ENCODE measurements at regions not wholly inside any gene's neighbourhood (a gene's known extent, or its start where the extent isn't known, plus 50 kb on each side); places are given as distances from the start of the nearest gene placed in this dataset.

DNA sequence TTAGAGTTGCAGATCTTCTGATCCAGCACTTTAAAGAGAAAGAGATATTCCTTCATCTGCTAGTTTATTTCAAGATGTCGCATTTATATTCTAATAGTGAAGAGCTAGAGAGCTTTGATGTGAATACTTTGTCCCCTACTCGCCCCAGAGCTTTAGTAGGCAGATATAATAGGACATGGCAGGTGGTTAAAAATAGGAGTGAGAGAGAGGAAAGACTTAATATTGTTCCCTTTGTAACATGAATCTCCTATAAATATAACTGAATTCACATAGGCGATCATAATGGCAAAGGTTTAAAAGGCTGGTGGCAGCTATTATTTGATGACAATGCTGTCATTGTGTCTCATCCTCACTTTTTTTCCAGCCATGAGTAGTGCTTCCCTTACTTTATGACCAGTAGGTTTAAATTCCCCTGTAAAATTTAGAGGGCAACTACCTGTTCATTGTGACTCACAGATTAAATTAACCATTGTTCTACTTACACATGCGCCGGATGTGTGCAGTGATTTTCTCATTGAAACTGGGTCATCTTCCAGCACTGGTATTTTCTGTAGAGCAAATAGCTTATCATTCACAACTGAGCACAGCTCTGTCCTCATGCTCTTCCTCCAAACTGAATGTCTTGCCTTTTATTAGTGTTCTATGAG, 906.7 kb upstream of the CELF2 start:
- no peak for TF ChIP-seq CTCF (IDR thresholded peaks at IDR 0.05; ENCODE audit: borderline replicate concordance, control extremely low read depth, extremely low read depth, insufficient read depth, missing control alignments)
- in situ Hi-C loops (cut with MboI; ENCODE audit: low sequenced_read_pairs, unreplicated experiment), result no loop called here
- no peak for DNase-seq (ENCODE audit: low spot score)

GRCh38 chr10:10118131-10118530, 899.5 kb upstream of the CELF2 start:
- in situ Hi-C loops (cut with MboI; ENCODE audit: low sequenced_read_pairs, unreplicated experiment), result no loop called here
- no peak for DNase-seq (ENCODE audit: low spot score)
- no peak for TF ChIP-seq CTCF (IDR thresholded peaks at IDR 0.05; ENCODE audit: borderline replicate concordance, control extremely low read depth, extremely low read depth, insufficient read depth, missing control alignments)

DNA sequence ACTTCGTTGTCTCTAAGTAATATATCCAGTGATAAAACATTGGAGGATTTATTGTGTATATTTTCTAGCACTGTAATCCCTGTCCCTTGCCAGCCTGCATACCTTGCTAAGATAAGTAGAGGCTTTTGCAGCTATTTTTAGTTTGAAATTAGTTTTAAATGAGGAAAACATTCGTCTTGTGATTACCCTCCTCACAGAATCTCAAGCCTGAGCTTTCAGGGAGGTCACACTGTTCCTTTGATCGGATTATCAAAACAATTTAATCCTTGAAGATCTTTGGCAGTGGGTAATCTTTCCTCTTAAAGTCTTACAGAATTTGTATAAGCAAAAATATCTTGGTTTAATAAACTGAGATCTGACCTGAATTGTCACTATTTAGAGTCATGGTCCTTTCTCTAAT, 897.0 kb upstream of the CELF2 start:
- in situ Hi-C loops (cut with MboI; ENCODE audit: low sequenced_read_pairs, unreplicated experiment), result no loop called here
- no peak for TF ChIP-seq CTCF (IDR thresholded peaks at IDR 0.05; ENCODE audit: borderline replicate concordance, control extremely low read depth, extremely low read depth, insufficient read depth, missing control alignments)
- DNase-seq (ENCODE audit: low spot score), result no peak

DNA sequence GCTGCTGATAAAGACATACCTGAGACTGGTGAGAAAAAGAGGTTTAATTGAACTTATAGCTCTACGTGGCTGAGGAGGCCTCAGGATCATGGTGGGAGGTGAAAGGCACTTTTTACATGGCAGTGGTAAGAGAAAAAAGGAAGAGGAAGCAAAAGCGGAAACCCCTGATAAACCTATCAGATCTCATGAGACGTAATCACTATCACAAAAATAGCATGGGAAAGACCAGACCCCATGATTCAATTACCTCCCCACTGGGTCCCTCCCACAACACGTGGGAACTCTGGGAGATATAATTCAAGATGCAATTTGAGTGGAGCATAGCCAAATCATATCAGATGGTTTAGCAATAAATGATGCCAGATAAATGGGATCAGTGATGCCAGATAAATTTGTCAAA, 892.0 kb upstream of the CELF2 start:
- TF ChIP-seq CTCF (IDR thresholded peaks at IDR 0.05; ENCODE audit: borderline replicate concordance, control extremely low read depth, extremely low read depth, insufficient read depth, missing control alignments), result no peak
- DNase-seq (ENCODE audit: low spot score), result no peak
- in situ Hi-C loops (cut with MboI; ENCODE audit: low sequenced_read_pairs, unreplicated experiment), result no loop called here

DNA sequence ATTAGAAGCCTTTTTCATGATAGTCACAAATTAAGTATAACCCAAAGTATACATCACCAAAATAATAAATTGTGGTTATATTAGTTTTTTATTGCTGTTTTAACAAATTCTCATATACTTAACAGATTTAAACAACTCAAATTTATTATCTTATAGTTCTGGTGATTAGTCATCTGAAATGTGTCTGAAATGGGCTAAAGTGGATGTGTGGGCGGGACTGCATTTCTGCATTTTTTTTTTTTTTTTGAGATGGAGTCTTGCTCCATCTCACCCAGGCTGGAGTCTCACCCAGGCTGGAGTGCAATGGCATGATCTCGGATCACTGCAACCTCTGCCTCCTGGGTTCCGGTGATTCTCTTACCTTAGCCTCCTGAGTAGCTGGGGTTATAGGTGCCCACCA, 891.5 kb upstream of the CELF2 start:
- DNase-seq (ENCODE audit: low spot score), result no peak
- in situ Hi-C loops (cut with MboI; ENCODE audit: low sequenced_read_pairs, unreplicated experiment), result no loop called here
- TF ChIP-seq CTCF (IDR thresholded peaks at IDR 0.05; ENCODE audit: borderline replicate concordance, control extremely low read depth, extremely low read depth, insufficient read depth, missing control alignments), result no peak

DNA sequence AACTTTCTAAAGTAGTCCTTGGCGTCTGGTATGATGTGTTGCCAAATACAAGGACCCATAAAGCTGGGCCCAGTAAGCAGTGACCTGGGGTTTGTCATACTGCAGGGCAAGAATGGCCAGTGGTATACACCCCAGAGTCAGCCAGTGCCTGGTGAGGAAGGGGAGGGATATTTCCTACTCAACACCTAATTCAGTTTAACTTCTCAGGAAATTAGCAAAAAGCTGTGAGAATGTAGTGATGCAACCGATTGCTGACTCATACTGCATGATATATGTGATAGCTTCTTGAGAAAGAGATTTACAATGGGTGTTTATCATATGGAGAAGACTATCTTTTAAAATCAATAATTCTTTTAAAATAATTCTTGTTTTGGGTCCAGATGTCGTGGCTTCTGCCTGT, 889.3 kb upstream of the CELF2 start:
- in situ Hi-C loops (cut with MboI; ENCODE audit: low sequenced_read_pairs, unreplicated experiment), result no loop called here
- TF ChIP-seq CTCF (IDR thresholded peaks at IDR 0.05; ENCODE audit: borderline replicate concordance, control extremely low read depth, extremely low read depth, insufficient read depth, missing control alignments), result no peak
- no peak for DNase-seq (ENCODE audit: low spot score)
